Mammary epithelial cell (primary cell): ENCODE measurements at regions not wholly inside any gene's neighbourhood (a gene's known extent, or its start where the extent isn't known, plus 50 kb on each side); places are given as distances from the start of the nearest gene placed in this dataset.

Experiments used
- EZH2 ChIP-seq: IDR thresholded peaks from 2 replicates; pipeline ENCODE4 v1.6.1; 2012; ENCODE audit warnings: low read length, inconsistent platforms, borderline replicate concordance
- TF ChIP-seq, protein P1 (sequence below), 2 donors: IDR thresholded peaks in 1 of 2; conservative IDR thresholded peaks in 1 of 2; 2 replicates each; pipeline ENCODE4 v1.5.1; 2011 to 2012; ENCODE audit warnings: inconsistent platforms in 2 of 2, low read length in 2 of 2, mild to moderate bottlenecking in 2 of 2, control low read depth in 1 of 2, low read depth in 1 of 2; ENCODE audit not compliant: insufficient read depth in 1 of 2; ENCODE audit errors: extremely low read depth in 1 of 2

DNA sequence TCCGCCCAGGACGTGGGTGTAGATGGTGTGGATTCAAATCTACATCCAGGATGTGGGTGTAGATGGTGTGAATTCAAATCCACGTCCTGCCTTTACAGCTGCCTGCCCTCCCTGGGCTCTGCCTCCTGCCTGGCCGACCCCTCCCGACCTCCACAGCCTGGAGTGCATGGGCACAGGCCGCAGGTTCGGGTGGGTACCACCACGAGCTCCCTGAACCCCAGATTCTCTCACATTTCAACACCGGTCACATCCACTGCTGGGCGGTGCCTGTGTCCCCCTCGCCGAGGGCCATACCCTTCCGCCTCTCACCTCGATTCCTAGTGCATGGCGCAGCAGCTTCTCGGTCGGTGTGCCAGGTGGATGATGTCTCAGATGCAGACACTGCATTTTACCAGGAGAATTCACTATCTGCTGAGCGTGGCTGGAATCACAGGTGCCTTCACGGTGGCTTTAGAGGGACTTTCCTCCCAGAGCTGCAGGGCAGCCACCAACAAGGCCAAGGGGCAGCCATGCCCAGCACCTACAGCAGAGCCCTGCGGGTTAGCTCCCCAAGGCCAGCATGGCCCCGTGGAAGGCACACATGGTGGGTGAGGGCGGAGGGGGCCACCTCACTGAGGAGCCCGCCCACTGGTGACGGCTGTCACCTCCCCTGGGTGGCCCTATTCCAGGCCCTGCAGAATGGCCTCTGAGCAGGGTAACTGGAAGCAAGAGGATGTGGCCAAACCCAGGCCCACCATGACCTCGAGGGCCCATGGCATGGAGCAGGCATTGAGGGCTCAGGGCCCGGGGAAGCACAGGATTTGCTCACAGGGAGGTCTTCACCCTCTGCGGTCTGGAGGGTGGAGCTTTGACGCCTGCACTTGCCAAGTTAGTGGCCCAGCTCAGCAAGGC is 638.5 kb downstream of the TBC1D22A start:
- TF ChIP-seq, protein P1, sequence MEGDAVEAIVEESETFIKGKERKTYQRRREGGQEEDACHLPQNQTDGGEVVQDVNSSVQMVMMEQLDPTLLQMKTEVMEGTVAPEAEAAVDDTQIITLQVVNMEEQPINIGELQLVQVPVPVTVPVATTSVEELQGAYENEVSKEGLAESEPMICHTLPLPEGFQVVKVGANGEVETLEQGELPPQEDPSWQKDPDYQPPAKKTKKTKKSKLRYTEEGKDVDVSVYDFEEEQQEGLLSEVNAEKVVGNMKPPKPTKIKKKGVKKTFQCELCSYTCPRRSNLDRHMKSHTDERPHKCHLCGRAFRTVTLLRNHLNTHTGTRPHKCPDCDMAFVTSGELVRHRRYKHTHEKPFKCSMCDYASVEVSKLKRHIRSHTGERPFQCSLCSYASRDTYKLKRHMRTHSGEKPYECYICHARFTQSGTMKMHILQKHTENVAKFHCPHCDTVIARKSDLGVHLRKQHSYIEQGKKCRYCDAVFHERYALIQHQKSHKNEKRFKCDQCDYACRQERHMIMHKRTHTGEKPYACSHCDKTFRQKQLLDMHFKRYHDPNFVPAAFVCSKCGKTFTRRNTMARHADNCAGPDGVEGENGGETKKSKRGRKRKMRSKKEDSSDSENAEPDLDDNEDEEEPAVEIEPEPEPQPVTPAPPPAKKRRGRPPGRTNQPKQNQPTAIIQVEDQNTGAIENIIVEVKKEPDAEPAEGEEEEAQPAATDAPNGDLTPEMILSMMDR (conservative IDR thresholded peaks at IDR 0.05 in 1 of 2, IDR thresholded peaks at IDR 0.05 in 1 of 2; ENCODE audit: extremely low read depth in 1 of 2, insufficient read depth in 1 of 2, low read depth in 1 of 2, low read length in 2 of 2) = no peak
- no peak for TF ChIP-seq EZH2
